ENCODE measurements at regions not wholly inside any gene's neighbourhood (a gene's known extent, or its start where the extent isn't known, plus 50 kb on each side); places are given as distances from the start of the nearest gene placed in this dataset.
A peak's percentile ranks its signal among the peaks of the same experiment; 100 is the strongest.

DNA sequence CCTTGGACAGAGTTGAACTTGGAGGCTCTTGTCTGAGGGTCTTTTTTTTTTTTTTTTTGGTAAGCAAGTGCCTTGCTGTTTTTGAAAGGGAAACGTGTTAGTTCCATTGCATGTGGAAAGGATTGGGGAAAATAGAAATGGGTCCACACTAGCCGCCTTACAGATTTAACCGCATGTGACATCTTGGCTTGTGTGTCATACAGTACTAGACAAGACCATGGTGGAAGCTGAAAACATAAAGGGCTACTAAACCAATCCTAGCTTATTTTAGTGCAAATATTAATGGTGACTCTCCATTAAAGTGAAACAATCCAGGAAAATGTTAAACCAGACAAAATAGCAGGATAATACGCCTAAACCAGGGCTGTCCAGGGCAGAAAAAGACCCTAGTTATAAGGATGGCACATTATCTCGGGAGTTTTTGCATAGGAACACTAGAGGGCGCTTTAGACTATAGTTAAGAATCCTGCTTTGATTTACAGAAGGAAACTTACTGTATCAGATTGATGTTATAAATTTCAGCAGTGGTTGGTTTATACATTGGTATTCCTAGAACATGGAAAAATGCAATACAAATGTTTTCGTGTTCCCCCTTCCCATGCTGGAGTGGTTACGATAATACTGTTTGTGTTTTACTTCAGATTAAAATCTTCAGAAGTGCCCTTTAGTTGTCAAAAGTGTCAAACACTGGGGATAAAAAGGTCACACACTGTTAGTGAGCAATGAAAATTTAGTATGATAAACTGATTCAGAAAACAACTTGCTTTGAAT lies 59.8 kb upstream of the DEK start:
- TF ChIP-seq EZH2 (IDR thresholded peaks at IDR 0.05; ENCODE audit: borderline replicate concordance, insufficient read depth, low read depth, low read length, poor library complexity, severe bottlenecking) (no peak), CTCF (IDR thresholded peaks at IDR 0.05) (peak; percentile 91)

DNA sequence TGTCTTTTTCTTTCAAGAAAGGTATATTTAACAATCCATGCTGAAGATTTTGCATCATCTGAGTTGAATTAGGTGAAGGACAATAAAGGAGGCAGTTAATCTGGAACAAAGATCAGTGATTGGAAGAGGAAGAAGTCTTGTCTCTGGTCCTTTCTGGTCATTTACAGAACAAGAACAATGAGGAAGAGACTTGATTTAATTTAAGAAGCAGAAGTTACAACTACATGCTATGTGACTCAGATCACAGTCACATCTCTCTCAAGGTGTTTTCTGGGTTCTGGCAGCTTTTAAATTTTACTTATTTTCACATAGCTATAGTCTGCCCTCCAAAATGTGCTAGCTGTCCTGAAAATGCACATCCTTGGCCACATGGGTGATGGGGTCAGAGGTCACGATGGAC lies 53.5 kb upstream of the DEK start:
- intact Hi-C loops (cut with micrococcal nuclease), result no loop called here
- H3K4me1 Mint-ChIP-seq, result no peaks in the 10 kb centered on the region

More for the DNA sequence above, 59.8 kb upstream of the DEK start:
- CTCF ChIA-PET, result interaction anchor here (0.8 to 11.4 kb wide), 21 partner anchors 10 to 1167 kb away, joined by 3 to 379 read pairs (median 4); partner anchors contain the start of gene RNF144B
- H3K27ac ChIP-seq (ENCODE audit: low read length in 2 of 2), result no peak overlapping the region
- no peaks in the 10 kb centered on the region for H3K27me3 ChIP-seq (replicated peaks in 1 of 4; ENCODE audit: control extremely low read depth in 1 of 4, control insufficient read depth in 3 of 4, insufficient read depth in 4 of 4, low read length in 3 of 4)
- no peak overlapping the region for H3K4me2 ChIP-seq (replicated peaks; ENCODE audit: low read depth, low read length, poor library complexity, severe bottlenecking)
- no peaks in the 10 kb centered on the region for H3K79me2 ChIP-seq (ENCODE audit: control insufficient read depth, insufficient read depth, low read length)
- peak; percentile 74 for DNase-seq
- Mint-ChIP-seq H3K4me1 (peaks cover 33% of the 10 kb centered on the region), H3K4me3 (no peak overlapping the region), H3K27ac (no peak overlapping the region), H3K27me3 (no peaks in the 10 kb centered on the region), H3K9me3 (ENCODE audit: insufficient read depth) (no peaks in the 10 kb centered on the region)
- no peaks in the 10 kb centered on the region for H3K9me3 ChIP-seq (ENCODE audit: control extremely low read depth in 1 of 3, control insufficient read depth in 2 of 3, insufficient read depth in 1 of 3, low read length in 2 of 3)
- H3K36me3 ChIP-seq (replicated peaks in 1 of 2; ENCODE audit: control extremely low read depth in 1 of 2, control insufficient read depth in 1 of 2, extremely low read depth in 1 of 2, insufficient read depth in 2 of 2, low read length in 1 of 2), result no peaks in the 10 kb centered on the region
- no peak overlapping the region for H2AFZ ChIP-seq (ENCODE audit: insufficient read depth, low read depth, low read length, poor library complexity, severe bottlenecking)
- peak; percentile 50 for ATAC-seq (ENCODE audit: low read depth)
- H4K20me1 ChIP-seq (ENCODE audit: control insufficient read depth, insufficient read depth, low read length, poor library complexity, severe bottlenecking), result no peaks in the 10 kb centered on the region
- POLR2A ChIA-PET, result no interaction called here
- H3K4me1 ChIP-seq (ENCODE audit: control insufficient read depth in 2 of 2, insufficient read depth in 2 of 2, low read length in 2 of 2), result peaks cover 14 to 21% of the 10 kb centered on the region in 2 donors
- no peak overlapping the region for H3K9ac ChIP-seq (ENCODE audit: low read length)
- WGBS (ENCODE audit: insufficient coverage), result 83% methylated on average over 1 of the region's 8 CpGs
- intact Hi-C loops (cut with micrococcal nuclease), result loop anchor here (1.0 to 5.0 kb wide), 3 partner anchors 180 to 1167 kb away; no protein-coding TSS in a partner anchor
- H3K4me3 ChIP-seq (ENCODE audit: control extremely low read depth in 1 of 5, extremely low read depth in 1 of 5, insufficient read depth in 1 of 5, low read depth in 2 of 5, low read length in 4 of 5), result no peak overlapping the region

More for the DNA sequence above, 53.5 kb upstream of the DEK start:
- no peak overlapping the region for H3K4me3 Mint-ChIP-seq
- Histone ChIP-seq H3K4me1 (ENCODE audit: control insufficient read depth in 2 of 2, insufficient read depth in 2 of 2, low read length in 2 of 2) (no peaks in the 10 kb centered on the region), H3K4me3 (ENCODE audit: control extremely low read depth in 1 of 5, extremely low read depth in 1 of 5, insufficient read depth in 1 of 5, low read depth in 2 of 5, low read length in 4 of 5) (no peak overlapping the region), H3K9ac (ENCODE audit: low read length) (no peak overlapping the region), H3K36me3 (replicated peaks in 1 of 2; ENCODE audit: control extremely low read depth in 1 of 2, control insufficient read depth in 1 of 2, extremely low read depth in 1 of 2, insufficient read depth in 2 of 2, low read length in 1 of 2) (no peaks in the 10 kb centered on the region), H3K4me2 (replicated peaks; ENCODE audit: low read depth, low read length, poor library complexity, severe bottlenecking) (no peak overlapping the region), H4K20me1 (ENCODE audit: control insufficient read depth, insufficient read depth, low read length, poor library complexity, severe bottlenecking) (no peaks in the 10 kb centered on the region), H3K9me3 (ENCODE audit: control extremely low read depth in 1 of 3, control insufficient read depth in 2 of 3, insufficient read depth in 1 of 3, low read length in 2 of 3) (no peaks in the 10 kb centered on the region), H2AFZ (ENCODE audit: insufficient read depth, low read depth, low read length, poor library complexity, severe bottlenecking) (no peak overlapping the region), H3K79me2 (ENCODE audit: control insufficient read depth, insufficient read depth, low read length) (no peaks in the 10 kb centered on the region), H3K27me3 (replicated peaks in 1 of 4; ENCODE audit: control extremely low read depth in 1 of 4, control insufficient read depth in 3 of 4, insufficient read depth in 4 of 4, low read length in 3 of 4) (no peaks in the 10 kb centered on the region), H3K27ac (ENCODE audit: low read length in 2 of 2) (no peak overlapping the region)
- no peak overlapping the region for H3K27ac Mint-ChIP-seq
- no peaks in the 10 kb centered on the region for H3K9me3 Mint-ChIP-seq (ENCODE audit: insufficient read depth)
- ChIA-PET CTCF (interaction anchor here (2.4 kb wide), 1 partner anchor 186 kb away, joined by 11 read pairs; no protein-coding TSS in a partner anchor), POLR2A (no interaction called here)
- TF ChIP-seq EZH2 (IDR thresholded peaks at IDR 0.05; ENCODE audit: borderline replicate concordance, insufficient read depth, low read depth, low read length, poor library complexity, severe bottlenecking) (no peak), CTCF (IDR thresholded peaks at IDR 0.05) (no peak)
- DNase-seq (no peak), ATAC-seq (ENCODE audit: low read depth) (no peak)
- H3K27me3 Mint-ChIP-seq, result peaks cover 3% of the 10 kb centered on the region
- whole genome bisulfite sequencing (ENCODE audit: insufficient coverage), result no CpG with 5 or more reads among the region's 1 CpG

Measured in B cell (primary cell).